ENCODE measurements at regions not wholly inside any gene's neighbourhood (a gene's known extent, or its start where the extent isn't known, plus 50 kb on each side); places are given as distances from the start of the nearest gene placed in this dataset.

DNA sequence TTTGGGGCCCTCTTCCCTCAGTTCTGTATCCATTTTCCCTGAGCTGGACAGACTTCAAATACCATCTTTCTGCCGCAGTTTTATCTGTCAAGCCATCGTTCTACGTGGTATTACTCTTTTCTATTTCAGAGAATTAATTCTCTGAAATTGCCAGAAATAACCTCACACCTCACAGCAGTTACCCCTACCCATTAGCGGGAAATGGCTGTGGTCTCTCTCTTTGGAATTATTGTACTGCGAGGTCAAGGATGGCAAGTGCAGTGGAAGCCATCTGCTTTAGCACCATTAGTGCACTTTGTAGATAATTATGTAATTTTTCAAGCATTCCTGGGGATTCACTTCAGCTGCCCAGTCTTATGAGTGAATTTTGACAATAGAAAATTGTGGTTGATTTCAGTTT is 147.8 kb upstream of the CDH4 start:
- DNase-seq (ENCODE audit: extremely low read depth in 1 of 11, low read depth in 9 of 11, low spot score in 4 of 11): no peak

DNA sequence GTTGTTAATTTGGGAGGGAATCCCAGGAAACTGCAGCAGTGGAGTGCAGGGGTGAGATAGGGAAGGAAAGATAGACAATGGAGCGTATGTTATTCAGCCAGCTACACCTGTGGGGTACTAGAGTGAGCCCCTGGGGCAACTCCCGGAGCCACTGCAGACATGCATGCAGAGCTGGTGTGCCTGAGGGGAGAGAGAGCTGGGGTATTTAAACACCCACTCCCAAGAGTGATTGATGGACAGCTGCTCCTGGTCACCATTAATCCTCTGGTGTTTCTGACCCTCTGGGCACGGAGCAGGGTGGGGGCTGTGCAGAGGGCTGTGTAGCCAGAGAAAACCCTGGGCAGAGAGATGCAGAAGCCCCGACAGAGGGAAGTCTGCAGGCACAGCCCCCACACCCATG is 146.7 kb upstream of the CDH4 start:
- no peak for DNase-seq (ENCODE audit: extremely low read depth in 1 of 11, low read depth in 9 of 11, low spot score in 4 of 11)

- no peak for DNase-seq (ENCODE audit: extremely low read depth in 1 of 11, low read depth in 9 of 11, low spot score in 4 of 11)
Observed at GRCh38 chr20:61106438-61106837, 145.6 kb upstream of the CDH4 start.

GRCh38 chr20:61109221-61109805 is 142.7 kb upstream of the CDH4 start:
- no peak for DNase-seq (ENCODE audit: extremely low read depth in 1 of 11, low read depth in 9 of 11, low spot score in 4 of 11)

GRCh38 chr20:61112515-61112914 is 139.5 kb upstream of the CDH4 start:
- DNase-seq (ENCODE audit: extremely low read depth in 1 of 11, low read depth in 9 of 11, low spot score in 4 of 11): no peak

DNA sequence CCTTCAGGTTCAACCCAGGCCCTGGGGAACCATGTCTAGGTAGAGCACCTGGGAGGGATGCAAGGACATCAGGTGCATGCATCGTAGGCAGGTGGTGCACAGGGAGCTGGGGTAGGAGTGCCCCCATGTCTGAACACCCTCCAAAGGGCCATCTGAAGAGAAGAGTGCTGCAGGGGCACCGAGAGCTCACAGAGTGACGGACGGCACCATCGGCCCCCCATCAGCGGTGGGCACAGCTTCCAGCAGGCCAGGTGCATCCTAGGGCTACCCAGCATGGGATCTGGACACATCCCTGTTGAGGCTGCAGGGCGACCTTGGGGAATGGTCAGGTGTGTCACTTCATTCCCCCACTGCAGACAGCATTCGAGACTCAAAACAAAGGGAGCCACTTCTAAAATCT is 138.3 kb upstream of the CDH4 start:
- no peak for DNase-seq (ENCODE audit: extremely low read depth in 1 of 11, low read depth in 9 of 11, low spot score in 4 of 11)

DNA sequence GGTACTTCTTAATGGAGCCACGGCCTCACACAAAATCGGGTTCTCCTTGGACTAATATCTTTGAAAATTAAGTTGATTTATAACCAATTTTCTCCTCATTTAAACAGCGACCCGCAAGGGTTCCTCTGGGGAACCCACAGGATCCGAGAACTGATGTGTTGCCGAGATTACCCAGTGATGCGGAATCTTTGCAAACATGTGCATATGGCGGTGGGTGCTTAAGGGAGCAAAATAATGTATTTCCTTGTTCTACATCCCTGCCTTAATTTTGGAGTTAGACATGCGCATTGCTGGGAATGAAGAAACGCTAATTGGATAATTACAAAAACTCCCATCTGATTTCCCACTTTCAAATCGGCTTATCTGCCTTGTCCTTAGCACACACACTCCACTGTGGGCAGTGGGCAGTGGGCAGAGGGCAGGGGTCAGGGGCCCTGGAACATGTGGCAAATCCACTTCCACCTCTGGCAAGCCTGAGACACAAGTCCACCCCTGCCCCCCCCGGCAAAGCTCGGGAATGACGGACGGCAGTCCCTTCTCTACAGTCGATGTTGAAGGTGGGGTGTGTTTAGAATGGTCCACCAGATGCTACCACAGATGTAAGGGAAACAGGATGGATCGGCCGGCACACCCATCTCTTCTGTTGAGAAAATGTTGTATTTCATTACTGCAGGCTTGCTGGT is 137.4 kb upstream of the CDH4 start:
- no peak for DNase-seq (ENCODE audit: extremely low read depth in 1 of 11, low read depth in 9 of 11, low spot score in 4 of 11)

GRCh38 chr20:61115364-61116065 is 136.5 kb upstream of the CDH4 start:
- no peak for DNase-seq (ENCODE audit: extremely low read depth in 1 of 11, low read depth in 9 of 11, low spot score in 4 of 11)

DNA sequence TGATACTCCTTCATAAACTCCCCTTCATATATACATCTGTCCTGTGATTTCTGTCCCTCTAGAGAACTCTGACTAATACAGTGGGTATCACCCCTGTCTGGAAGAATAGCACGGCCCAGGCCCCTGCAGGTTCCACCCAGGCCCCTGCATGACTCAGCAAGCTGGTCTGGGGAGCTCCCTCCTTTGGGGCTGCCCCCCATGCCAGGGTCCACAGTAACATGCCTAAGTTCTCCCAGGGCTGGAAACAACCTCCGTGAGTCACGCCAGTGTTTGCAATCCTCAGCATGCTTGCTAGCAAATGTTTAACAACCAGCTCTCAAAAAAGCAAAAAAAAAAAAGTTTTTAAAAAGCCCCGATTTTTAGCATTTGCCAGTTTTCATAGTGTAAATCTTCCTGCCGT is 134.3 kb upstream of the CDH4 start:
- DNase-seq (ENCODE audit: extremely low read depth in 1 of 11, low read depth in 9 of 11, low spot score in 4 of 11): no peak

DNA sequence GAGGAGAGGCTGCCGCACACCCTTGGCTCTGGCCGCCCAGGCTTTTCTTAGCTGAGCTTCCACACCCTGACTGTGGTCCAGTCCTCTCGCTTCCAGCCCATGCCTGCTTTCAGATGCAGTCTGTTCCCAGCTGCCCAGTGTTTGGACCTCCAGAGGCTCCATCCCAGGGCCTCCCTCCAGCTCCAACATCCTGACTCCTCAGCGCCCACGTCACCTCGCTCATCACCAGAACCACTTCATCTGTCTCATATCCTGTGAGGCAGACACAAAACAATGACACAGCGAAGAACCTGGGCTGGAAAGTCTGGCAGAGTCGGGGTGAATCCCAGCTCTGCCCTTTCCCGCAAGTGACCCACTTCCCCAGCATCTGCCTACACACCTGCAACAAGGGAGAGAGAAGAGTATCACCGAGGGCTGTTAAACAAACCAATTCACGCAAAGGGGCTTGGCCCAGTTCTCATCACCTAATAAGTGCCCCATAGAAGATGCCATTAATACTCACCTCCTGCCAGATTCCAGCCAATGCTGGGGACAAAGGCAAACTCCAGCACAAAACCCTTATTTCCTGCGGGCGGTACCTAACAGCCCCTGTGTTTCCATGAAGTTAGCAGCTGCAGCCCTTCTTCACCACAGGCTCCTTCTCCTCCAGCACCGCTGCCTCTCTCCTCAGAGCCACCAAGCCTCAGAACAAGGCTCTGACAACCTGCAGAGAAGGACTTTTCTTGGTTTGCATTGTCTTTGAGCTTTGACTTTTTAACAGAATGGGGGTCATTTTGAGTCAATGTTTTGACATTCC is 133.4 kb upstream of the CDH4 start:
- DNase-seq (ENCODE audit: extremely low read depth in 1 of 11, low read depth in 9 of 11, low spot score in 4 of 11): no peak

GRCh38 chr20:61119273-61119672 is 132.8 kb upstream of the CDH4 start:
- DNase-seq (ENCODE audit: extremely low read depth in 1 of 11, low read depth in 9 of 11, low spot score in 4 of 11): no peak

GRCh38 chr20:61119794-61120410 is 132.2 kb upstream of the CDH4 start:
- no peak for DNase-seq (ENCODE audit: extremely low read depth in 1 of 11, low read depth in 9 of 11, low spot score in 4 of 11)

- no peak for DNase-seq (ENCODE audit: extremely low read depth in 1 of 11, low read depth in 9 of 11, low spot score in 4 of 11)
Observed at GRCh38 chr20:61120595-61121515, 131.2 kb upstream of the CDH4 start.

DNA sequence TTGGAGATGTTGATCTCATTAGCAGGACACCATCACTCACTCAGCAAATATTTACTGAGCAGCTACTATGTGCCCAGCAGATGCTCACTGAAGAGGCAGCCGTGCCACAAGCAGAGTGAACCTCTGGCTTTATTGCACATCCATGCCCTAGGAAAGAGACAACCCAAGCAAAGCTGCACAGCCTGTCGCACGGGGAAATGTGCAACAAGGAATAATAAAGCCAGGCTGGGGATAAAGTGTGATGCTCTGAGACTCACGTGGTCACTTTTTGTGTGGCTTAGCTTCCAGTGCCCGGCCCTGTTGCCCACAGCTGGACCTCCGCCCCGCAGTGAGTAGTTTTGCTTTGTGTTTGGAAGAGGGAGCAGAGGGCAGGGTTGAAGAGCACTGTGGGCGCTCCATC is 130.4 kb upstream of the CDH4 start:
- DNase-seq (ENCODE audit: extremely low read depth in 1 of 11, low read depth in 9 of 11, low spot score in 4 of 11): no peak

GRCh38 chr20:61123286-61123685 is 128.8 kb upstream of the CDH4 start:
- DNase-seq (ENCODE audit: extremely low read depth in 1 of 11, low read depth in 9 of 11, low spot score in 4 of 11): no peak

DNA sequence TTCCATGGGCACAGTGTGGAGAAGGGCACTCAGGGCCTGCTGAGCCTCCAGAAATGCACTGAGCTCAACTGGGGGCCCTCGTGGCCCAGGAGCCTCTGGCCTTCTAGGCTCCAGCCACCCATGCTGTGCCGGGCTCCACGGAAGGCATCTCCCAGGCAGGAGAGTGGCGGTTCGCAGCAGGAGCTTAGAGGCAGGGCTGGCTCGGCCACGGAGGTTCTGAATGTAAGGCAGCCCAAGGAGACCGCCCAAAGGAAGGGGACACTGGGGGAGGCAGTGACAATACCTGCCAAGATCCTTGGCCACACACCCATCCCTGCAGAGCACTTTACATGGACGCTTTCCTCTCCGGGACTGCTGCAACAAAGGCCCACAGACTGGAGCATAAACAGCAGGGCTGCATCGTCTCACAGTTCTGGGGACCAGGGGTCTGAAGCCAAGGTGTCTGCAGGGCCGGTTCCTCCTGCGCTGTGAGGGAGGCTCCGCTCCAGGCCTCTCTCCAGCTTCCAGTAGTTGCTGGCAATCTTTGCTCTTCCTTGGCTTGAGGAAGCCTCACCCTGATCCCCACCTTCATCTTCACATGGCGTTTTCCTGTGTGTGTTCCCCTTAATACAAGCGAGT is 128.2 kb upstream of the CDH4 start:
- no peak for DNase-seq (ENCODE audit: extremely low read depth in 1 of 11, low read depth in 9 of 11, low spot score in 4 of 11)

GRCh38 chr20:61125076-61125475 is 127.0 kb upstream of the CDH4 start:
- no peak for DNase-seq (ENCODE audit: extremely low read depth in 1 of 11, low read depth in 9 of 11, low spot score in 4 of 11)

DNA sequence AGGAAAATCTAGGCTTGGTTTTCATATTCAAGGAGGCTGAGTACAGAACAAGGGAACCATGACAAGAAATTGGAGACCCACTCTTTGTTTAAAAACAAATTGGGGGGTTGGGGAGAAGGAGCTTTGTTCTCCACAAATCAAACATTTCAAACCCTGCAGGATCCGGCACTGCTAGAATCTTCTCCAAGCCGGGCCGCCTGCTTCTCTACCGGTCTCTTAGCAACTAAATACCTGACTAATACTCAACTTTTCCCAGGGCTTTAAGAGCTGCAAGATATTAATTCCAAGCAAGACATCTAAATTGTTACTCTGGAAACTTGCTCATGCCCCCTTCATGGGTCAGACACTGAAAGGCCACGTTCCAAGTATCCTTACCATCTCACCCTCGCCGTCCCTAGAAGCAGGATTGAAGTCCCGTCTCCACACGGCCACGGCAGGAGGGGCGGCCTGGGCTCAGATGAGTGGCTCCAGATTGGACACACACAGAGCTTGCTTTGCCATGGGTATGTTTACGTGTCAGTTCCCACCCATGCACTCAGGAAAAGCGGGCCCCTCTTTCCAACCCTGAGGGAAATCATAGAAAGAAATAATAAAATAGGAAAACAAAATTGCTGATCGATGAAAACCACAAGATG is 126.4 kb upstream of the CDH4 start:
- DNase-seq (ENCODE audit: extremely low read depth in 1 of 11, low read depth in 9 of 11, low spot score in 4 of 11): no peak

Measured in renal cortex interstitium (tissue), 11 donors.